Hepatocyte (in vitro differentiated cells): ENCODE measurements at regions not wholly inside any gene's neighbourhood (a gene's known extent, or its start where the extent isn't known, plus 50 kb on each side); places are given as distances from the start of the nearest gene placed in this dataset.

ENCODE experiments used
- CTCF ChIP-seq: fragments of 200-600 bp; sonication (generic); IDR thresholded peaks from 2 replicates; pipeline ENCODE4 v1.5.1; 2016; ENCODE audit warnings: antibody characterized with exemption, mild to moderate bottlenecking; ENCODE audit not compliant: poor library complexity
- EZH2phosphoT487 ChIP-seq: fragments of 200-600 bp; sonication (generic); IDR thresholded peaks from one replicate; pipeline ENCODE4 v1.6.1; 2018; ENCODE audit warnings: antibody characterized with exemption, mild to moderate bottlenecking, low read depth, moderate library complexity; ENCODE audit not compliant: unreplicated experiment, severe bottlenecking

DNA sequence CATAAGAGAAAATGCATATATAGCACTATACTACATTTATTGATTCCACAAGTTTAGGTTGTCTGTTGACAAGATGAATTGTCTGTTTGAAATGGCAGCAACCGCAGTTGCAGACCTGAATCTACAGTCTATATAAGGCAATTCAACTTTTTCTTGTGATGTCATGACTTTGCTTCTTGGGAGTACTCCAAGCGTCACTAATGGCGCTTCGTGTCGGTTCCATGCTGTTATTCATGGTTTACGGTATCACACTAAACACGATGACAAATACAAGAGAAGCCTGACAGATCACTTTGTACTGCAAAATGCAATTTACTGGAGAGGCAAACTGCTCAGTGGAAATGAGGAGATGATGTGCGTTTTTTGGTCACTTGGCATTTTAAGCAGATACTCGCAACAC is 280.3 kb upstream of the TCF21 start:
- TF ChIP-seq CTCF (no peak), EZH2phosphoT487 (no peak)
